ENCODE measurements at regions not wholly inside any gene's neighbourhood (a gene's known extent, or its start where the extent isn't known, plus 50 kb on each side); places are given as distances from the start of the nearest gene placed in this dataset.

GRCh38 chr2:241948901-241949735 lies 79.6 kb downstream of the RTP5 start:
- Histone ChIP-seq H3K9me3 (ENCODE audit: control insufficient read depth, low read length) (no peaks in the 10 kb centered on the region), H3K4me3 (ENCODE audit: insufficient read depth, low read depth, low read length, poor library complexity, severe bottlenecking) (no peak overlapping the region), H3K27ac (ENCODE audit: insufficient read depth, low read length, poor library complexity, severe bottlenecking) (no peak overlapping the region), H3K36me3 (ENCODE audit: control insufficient read depth, insufficient read depth, low read length) (no peaks in the 10 kb centered on the region), H3K27me3 (replicated peaks; ENCODE audit: control insufficient read depth, insufficient read depth, low read length, poor library complexity, severe bottlenecking) (no peaks in the 10 kb centered on the region), H3K4me1 (ENCODE audit: control insufficient read depth, insufficient read depth, low read length, poor library complexity, severe bottlenecking) (no peaks in the 10 kb centered on the region)
- no peak for DNase-seq

DNA sequence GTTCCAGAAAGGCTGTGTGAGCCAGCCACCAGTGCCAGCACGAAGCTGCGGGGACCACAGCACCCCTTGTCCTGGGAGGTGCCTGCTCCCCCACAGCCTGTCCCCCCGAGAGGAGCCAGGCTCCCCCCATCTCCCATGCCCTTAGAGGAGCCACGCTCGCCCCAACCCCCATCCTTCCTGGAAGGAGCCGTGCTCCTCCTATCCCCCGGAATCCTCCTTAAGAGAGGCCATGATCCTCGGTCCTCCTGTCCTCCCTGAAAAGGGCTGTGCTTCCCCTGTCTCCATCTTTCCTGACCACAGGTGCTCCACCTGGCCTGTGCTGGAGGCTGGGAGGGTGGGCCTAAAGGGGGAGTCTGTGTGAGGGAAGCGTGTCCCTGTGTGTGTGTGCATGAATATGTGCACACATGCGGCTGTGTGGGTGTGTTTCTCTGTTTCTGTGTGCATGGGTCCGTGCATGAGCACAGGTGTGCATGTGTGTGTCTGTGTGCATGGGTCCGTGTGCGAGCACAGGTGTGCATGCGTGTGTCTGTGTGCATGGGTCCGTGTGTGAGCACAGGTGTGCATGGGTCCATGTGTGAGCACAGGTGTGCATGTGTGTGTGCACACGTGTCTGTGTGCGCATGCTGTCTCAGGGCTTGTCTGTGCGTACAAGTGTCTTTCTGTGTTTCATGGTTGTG lies 80.3 kb downstream of the RTP5 start:
- no peaks in the 10 kb centered on the region for H3K9me3 ChIP-seq (ENCODE audit: control insufficient read depth, low read length)
- no peak overlapping the region for H3K4me3 ChIP-seq (ENCODE audit: insufficient read depth, low read depth, low read length, poor library complexity, severe bottlenecking)
- no peaks in the 10 kb centered on the region for H3K27me3 ChIP-seq (replicated peaks; ENCODE audit: control insufficient read depth, insufficient read depth, low read length, poor library complexity, severe bottlenecking)
- no peak overlapping the region for H3K27ac ChIP-seq (ENCODE audit: insufficient read depth, low read length, poor library complexity, severe bottlenecking)
- no peaks in the 10 kb centered on the region for H3K36me3 ChIP-seq (ENCODE audit: control insufficient read depth, insufficient read depth, low read length)
- DNase-seq, result no peak
- H3K4me1 ChIP-seq (ENCODE audit: control insufficient read depth, insufficient read depth, low read length, poor library complexity, severe bottlenecking), result no peaks in the 10 kb centered on the region

DNA sequence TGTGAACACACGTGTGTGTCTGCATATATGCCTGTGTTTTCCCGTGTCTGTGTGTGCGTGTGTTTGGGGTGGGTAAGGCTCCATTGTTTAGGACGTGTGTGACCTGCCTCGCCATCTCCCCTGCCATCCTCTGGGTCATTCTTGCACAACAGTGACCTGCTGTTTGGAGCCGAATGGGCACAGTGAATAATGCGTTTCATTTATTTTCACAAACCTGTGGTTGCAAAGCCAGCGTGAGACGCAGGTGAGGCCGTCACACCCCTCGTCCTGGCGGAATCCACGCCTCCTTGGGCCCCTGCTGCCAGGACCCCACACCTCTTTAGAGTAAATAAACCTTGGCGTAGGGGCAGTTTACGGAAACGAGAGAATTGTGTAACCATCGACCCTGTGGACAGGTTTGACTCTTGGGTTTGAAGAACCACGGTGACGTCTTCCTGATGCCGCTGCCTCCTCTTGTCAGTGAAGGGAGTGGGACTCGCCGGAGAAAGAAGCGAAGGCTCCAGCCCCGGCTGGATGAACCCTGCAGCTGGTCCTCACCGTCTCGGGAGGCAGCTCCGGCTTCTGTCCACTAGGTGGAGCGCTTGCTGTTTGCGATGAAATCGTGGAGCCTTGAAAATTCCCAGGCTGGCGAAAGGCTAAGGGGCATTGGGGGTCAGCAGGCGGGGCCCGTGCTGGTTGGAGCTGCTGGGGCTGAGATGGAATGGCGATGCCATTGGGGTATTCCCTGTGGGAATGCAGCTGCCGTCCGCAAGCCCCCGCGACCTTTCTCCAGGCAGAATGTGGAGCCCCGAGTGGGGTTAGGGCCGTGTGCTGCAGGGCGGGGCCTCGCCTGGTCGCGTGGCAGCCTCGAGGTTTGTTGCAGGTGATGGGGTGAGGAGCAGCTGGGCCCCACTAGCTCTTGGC lies 81.1 kb downstream of the RTP5 start:
- Histone ChIP-seq H3K4me3 (ENCODE audit: insufficient read depth, low read depth, low read length, poor library complexity, severe bottlenecking) (no peak overlapping the region), H3K36me3 (ENCODE audit: control insufficient read depth, insufficient read depth, low read length) (no peaks in the 10 kb centered on the region), H3K27me3 (replicated peaks; ENCODE audit: control insufficient read depth, insufficient read depth, low read length, poor library complexity, severe bottlenecking) (no peaks in the 10 kb centered on the region), H3K27ac (ENCODE audit: insufficient read depth, low read length, poor library complexity, severe bottlenecking) (no peak overlapping the region), H3K9me3 (ENCODE audit: control insufficient read depth, low read length) (no peaks in the 10 kb centered on the region), H3K4me1 (ENCODE audit: control insufficient read depth, insufficient read depth, low read length, poor library complexity, severe bottlenecking) (no peaks in the 10 kb centered on the region)
- peak; percentile 17 to 34 (median 20) for DNase-seq

DNA sequence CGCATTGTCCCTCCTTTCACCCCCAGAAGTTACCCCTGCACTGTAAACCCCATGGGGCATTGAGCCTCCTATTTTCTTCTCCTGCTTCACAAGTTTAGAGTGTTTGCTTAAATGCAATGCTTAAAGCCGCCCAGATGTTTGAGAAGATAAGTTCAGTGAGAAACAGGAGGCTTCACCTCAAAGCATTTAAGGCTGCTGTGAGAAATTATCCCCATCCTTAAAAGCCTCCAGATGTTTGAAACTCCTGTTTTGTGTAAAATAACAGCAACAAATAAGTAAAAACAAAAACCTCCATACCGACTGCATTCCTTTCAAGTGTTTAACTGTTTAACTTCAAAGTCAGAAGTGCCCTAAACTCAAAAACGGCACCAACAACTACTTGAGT lies 81.8 kb downstream of the RTP5 start:
- H3K27ac ChIP-seq (ENCODE audit: insufficient read depth, low read length, poor library complexity, severe bottlenecking), result no peak overlapping the region
- no peak overlapping the region for H3K4me3 ChIP-seq (ENCODE audit: insufficient read depth, low read depth, low read length, poor library complexity, severe bottlenecking)
- DNase-seq, result no peak
- H3K9me3 ChIP-seq (ENCODE audit: control insufficient read depth, low read length), result no peaks in the 10 kb centered on the region
- no peaks in the 10 kb centered on the region for H3K4me1 ChIP-seq (ENCODE audit: control insufficient read depth, insufficient read depth, low read length, poor library complexity, severe bottlenecking)
- no peaks in the 10 kb centered on the region for H3K27me3 ChIP-seq (replicated peaks; ENCODE audit: control insufficient read depth, insufficient read depth, low read length, poor library complexity, severe bottlenecking)
- H3K36me3 ChIP-seq (ENCODE audit: control insufficient read depth, insufficient read depth, low read length), result no peaks in the 10 kb centered on the region

DNA sequence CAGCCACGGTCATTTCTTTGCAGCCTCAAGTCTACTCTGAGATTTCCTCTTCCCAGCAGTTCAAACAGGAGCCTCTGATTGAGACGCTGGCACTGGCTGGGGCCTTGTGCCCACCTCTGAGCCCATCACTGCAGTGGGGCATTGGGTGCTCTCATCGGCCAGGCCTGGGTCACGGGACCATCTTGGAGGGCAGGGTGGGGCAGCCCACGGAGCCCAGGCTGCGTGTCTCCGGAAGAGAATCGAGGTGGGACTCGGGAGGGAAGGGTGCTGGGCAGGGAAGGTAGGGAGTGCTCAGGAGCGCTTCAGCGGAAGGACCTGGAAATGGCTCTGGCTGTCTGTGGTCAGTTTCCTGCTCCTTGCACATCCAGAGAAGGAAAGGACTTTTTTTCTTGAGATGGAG lies 82.4 kb downstream of the RTP5 start:
- H3K9me3 ChIP-seq (ENCODE audit: control insufficient read depth, low read length), result no peaks in the 10 kb centered on the region
- no peak for DNase-seq
- no peaks in the 10 kb centered on the region for H3K27me3 ChIP-seq (replicated peaks; ENCODE audit: control insufficient read depth, insufficient read depth, low read length, poor library complexity, severe bottlenecking)
- H3K36me3 ChIP-seq (ENCODE audit: control insufficient read depth, insufficient read depth, low read length), result no peaks in the 10 kb centered on the region
- H3K27ac ChIP-seq (ENCODE audit: insufficient read depth, low read length, poor library complexity, severe bottlenecking), result no peak overlapping the region
- H3K4me3 ChIP-seq (ENCODE audit: insufficient read depth, low read depth, low read length, poor library complexity, severe bottlenecking), result no peak overlapping the region
- H3K4me1 ChIP-seq (ENCODE audit: control insufficient read depth, insufficient read depth, low read length, poor library complexity, severe bottlenecking), result no peaks in the 10 kb centered on the region

GRCh38 chr2:241952816-241953215 lies 83.3 kb downstream of the RTP5 start:
- Histone ChIP-seq H3K36me3 (ENCODE audit: control insufficient read depth, insufficient read depth, low read length) (no peaks in the 10 kb centered on the region), H3K27me3 (replicated peaks; ENCODE audit: control insufficient read depth, insufficient read depth, low read length, poor library complexity, severe bottlenecking) (no peaks in the 10 kb centered on the region), H3K4me3 (ENCODE audit: insufficient read depth, low read depth, low read length, poor library complexity, severe bottlenecking) (no peak overlapping the region), H3K27ac (ENCODE audit: insufficient read depth, low read length, poor library complexity, severe bottlenecking) (no peak overlapping the region), H3K9me3 (ENCODE audit: control insufficient read depth, low read length) (no peaks in the 10 kb centered on the region), H3K4me1 (ENCODE audit: control insufficient read depth, insufficient read depth, low read length, poor library complexity, severe bottlenecking) (no peaks in the 10 kb centered on the region)
- DNase-seq, result no peak

GRCh38 chr2:241953324-241953928 lies 83.9 kb downstream of the RTP5 start:
- Histone ChIP-seq H3K4me1 (ENCODE audit: control insufficient read depth, insufficient read depth, low read length, poor library complexity, severe bottlenecking) (no peaks in the 10 kb centered on the region), H3K9me3 (ENCODE audit: control insufficient read depth, low read length) (no peaks in the 10 kb centered on the region), H3K4me3 (ENCODE audit: insufficient read depth, low read depth, low read length, poor library complexity, severe bottlenecking) (no peak overlapping the region), H3K27me3 (replicated peaks; ENCODE audit: control insufficient read depth, insufficient read depth, low read length, poor library complexity, severe bottlenecking) (no peaks in the 10 kb centered on the region), H3K36me3 (ENCODE audit: control insufficient read depth, insufficient read depth, low read length) (no peaks in the 10 kb centered on the region), H3K27ac (ENCODE audit: insufficient read depth, low read length, poor library complexity, severe bottlenecking) (no peak overlapping the region)
- no peak for DNase-seq

DNA sequence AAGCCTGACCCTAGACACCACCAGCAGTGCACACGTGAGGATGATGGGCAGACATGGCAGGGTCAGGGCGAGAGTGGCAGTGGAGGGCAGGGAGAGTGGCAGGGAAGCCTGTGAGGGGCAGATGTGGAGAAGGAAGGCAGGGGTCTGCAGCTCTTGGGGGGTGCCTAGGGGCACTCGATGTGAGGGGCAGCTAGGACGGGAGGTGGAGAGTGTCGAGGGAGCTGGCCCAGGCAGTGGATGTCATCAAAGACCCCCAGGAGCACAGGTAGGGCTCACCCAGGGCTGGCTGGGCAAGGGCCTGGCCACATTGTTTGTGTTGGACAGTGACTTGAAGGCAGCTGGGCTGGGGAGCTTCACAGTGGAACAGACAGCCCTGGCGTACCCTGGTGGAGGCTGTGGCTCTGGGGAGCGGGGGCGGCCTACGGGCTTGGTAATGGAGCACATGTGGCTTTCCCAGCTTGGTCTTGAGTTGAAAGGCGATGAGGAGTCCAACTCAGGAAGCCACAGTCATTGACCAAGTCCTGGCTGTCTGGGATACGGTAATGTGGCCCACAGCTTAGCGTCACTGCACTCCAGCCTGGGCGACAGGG lies 87.1 kb downstream of the RTP5 start:
- H3K27ac ChIP-seq (ENCODE audit: insufficient read depth, low read length, poor library complexity, severe bottlenecking), result no peak overlapping the region
- peaks cover 3% of the 10 kb centered on the region for H3K36me3 ChIP-seq (ENCODE audit: control insufficient read depth, insufficient read depth, low read length)
- no peak overlapping the region for H3K4me3 ChIP-seq (ENCODE audit: insufficient read depth, low read depth, low read length, poor library complexity, severe bottlenecking)
- no peaks in the 10 kb centered on the region for H3K27me3 ChIP-seq (replicated peaks; ENCODE audit: control insufficient read depth, insufficient read depth, low read length, poor library complexity, severe bottlenecking)
- H3K4me1 ChIP-seq (ENCODE audit: control insufficient read depth, insufficient read depth, low read length, poor library complexity, severe bottlenecking), result no peaks in the 10 kb centered on the region
- DNase-seq, result no peak
- no peaks in the 10 kb centered on the region for H3K9me3 ChIP-seq (ENCODE audit: control insufficient read depth, low read length)

GRCh38 chr2:241957276-241957675 lies 87.7 kb downstream of the RTP5 start:
- no peaks in the 10 kb centered on the region for H3K4me1 ChIP-seq (ENCODE audit: control insufficient read depth, insufficient read depth, low read length, poor library complexity, severe bottlenecking)
- no peak for DNase-seq
- no peaks in the 10 kb centered on the region for H3K9me3 ChIP-seq (ENCODE audit: control insufficient read depth, low read length)
- no peaks in the 10 kb centered on the region for H3K27me3 ChIP-seq (replicated peaks; ENCODE audit: control insufficient read depth, insufficient read depth, low read length, poor library complexity, severe bottlenecking)
- H3K36me3 ChIP-seq (ENCODE audit: control insufficient read depth, insufficient read depth, low read length), result peaks cover 3% of the 10 kb centered on the region
- H3K27ac ChIP-seq (ENCODE audit: insufficient read depth, low read length, poor library complexity, severe bottlenecking), result no peak overlapping the region
- no peak overlapping the region for H3K4me3 ChIP-seq (ENCODE audit: insufficient read depth, low read depth, low read length, poor library complexity, severe bottlenecking)

All from effector memory CD4-positive, alpha-beta T cell (primary cell).